Neuronal stem cell (in vitro differentiated cells): ENCODE measurements at regions not wholly inside any gene's neighbourhood (a gene's known extent, or its start where the extent isn't known, plus 50 kb on each side); places are given as distances from the start of the nearest gene placed in this dataset.

Experiments
- DNase-seq: peaks from one replicate; pipeline ENCODE4 v3.0.0-alpha.2; 2013; ENCODE audit warnings: low spot score
- H2AFZ ChIP-seq: one replicate; pipeline ENCODE4 v1.6.1; 2013; ENCODE audit warnings: mild to moderate bottlenecking, low read length, inconsistent platforms
- H2AK5ac ChIP-seq: 2 replicates; pipeline ENCODE4 v1.6.1; 2013; ENCODE audit warnings: low read depth, mild to moderate bottlenecking, inconsistent platforms, low read length, moderate library complexity, mixed read lengths
- H2BK120ac ChIP-seq: 2 replicates; pipeline ENCODE4 v1.6.1; 2013; ENCODE audit warnings: low read depth, mild to moderate bottlenecking, inconsistent platforms, low read length, moderate library complexity, mixed read lengths
- H2BK12ac ChIP-seq: one replicate; pipeline ENCODE4 v1.6.1; 2013; ENCODE audit warnings: low read length, inconsistent platforms
- H2BK15ac ChIP-seq: 2 replicates; pipeline ENCODE4 v1.6.1; 2013; ENCODE audit warnings: mild to moderate bottlenecking, low read length, inconsistent platforms, mixed read lengths
- H2BK5ac ChIP-seq: one replicate; pipeline ENCODE4 v1.6.1; 2013; ENCODE audit warnings: inconsistent platforms, mild to moderate bottlenecking, low read length, moderate library complexity
- H3K14ac ChIP-seq: one replicate; pipeline ENCODE4 v1.6.1; 2013; ENCODE audit warnings: low read length, inconsistent platforms
- H3K18ac ChIP-seq: 2 replicates; pipeline ENCODE4 v1.6.1; 2013; ENCODE audit warnings: low read length, inconsistent platforms
- H3K23ac ChIP-seq: 2 replicates; pipeline ENCODE4 v1.6.1; 2013; ENCODE audit warnings: low read depth, mild to moderate bottlenecking, mixed read lengths, low read length, inconsistent platforms; ENCODE audit not compliant: poor library complexity
- H3K27ac ChIP-seq: replicated peaks from 3 replicates; pipeline ENCODE4 v1.5.1; 2013; ENCODE audit warnings: low read length, inconsistent platforms
- H3K27me3 ChIP-seq, 3 experiments: 2 replicates each; pipeline ENCODE4 v1.6.1; 2013; ENCODE audit warnings: low read length in 3 of 3, mild to moderate bottlenecking in 2 of 3, inconsistent platforms in 1 of 3, low read depth in 1 of 3, mixed read lengths in 1 of 3, moderate library complexity in 1 of 3; ENCODE audit not compliant: control insufficient read depth in 3 of 3, insufficient read depth in 3 of 3
- H3K36me3 ChIP-seq, 2 donors: replicated peaks in 1 of 2; 2 replicates each; pipeline ENCODE4 v1.6.1; 2013; ENCODE audit warnings: low read length in 2 of 2; ENCODE audit not compliant: control insufficient read depth in 2 of 2, insufficient read depth in 2 of 2
- H3K4ac ChIP-seq: 2 replicates; pipeline ENCODE4 v1.6.1; 2013; ENCODE audit warnings: inconsistent platforms, mild to moderate bottlenecking, low read length, moderate library complexity
- H3K4me1 ChIP-seq, 2 donors: 1 replicate in 1 of 2; 2 replicates in 1 of 2; pipeline ENCODE4 v1.6.1; 2013; ENCODE audit warnings: low read length in 2 of 2, low read depth in 1 of 2; ENCODE audit not compliant: control insufficient read depth in 2 of 2, insufficient read depth in 1 of 2
- H3K4me2 ChIP-seq: one replicate; pipeline ENCODE4 v1.6.1; 2013; ENCODE audit warnings: mild to moderate bottlenecking, low read length, inconsistent platforms; ENCODE audit not compliant: insufficient read depth, poor library complexity, severe bottlenecking
- H3K4me3 ChIP-seq, 2 donors: 2 replicates each; pipeline ENCODE4 v1.5.1; 2013; ENCODE audit warnings: low read length in 2 of 2, mild to moderate bottlenecking in 2 of 2, inconsistent platforms in 1 of 2, moderate library complexity in 1 of 2
- H3K79me1 ChIP-seq: one replicate; pipeline ENCODE4 v1.6.1; 2013; ENCODE audit warnings: low read depth, mild to moderate bottlenecking, inconsistent platforms, low read length, moderate library complexity
- H3K9ac ChIP-seq: one replicate; pipeline ENCODE4 v1.6.1; 2013; ENCODE audit warnings: mild to moderate bottlenecking, low read depth, low read length, inconsistent platforms; ENCODE audit not compliant: poor library complexity
- H3K9me3 ChIP-seq, 2 donors: replicated peaks in 1 of 2; 2 replicates each; pipeline versions ENCODE3 to v1.6.1; 2013; ENCODE audit warnings: low read length in 2 of 2, mild to moderate bottlenecking in 2 of 2, inconsistent platforms in 1 of 2, low read depth in 1 of 2, mixed read lengths in 1 of 2, moderate library complexity in 1 of 2; ENCODE audit not compliant: control insufficient read depth in 2 of 2, insufficient read depth in 1 of 2
- H4K8ac ChIP-seq: one replicate; pipeline ENCODE4 v1.6.1; 2013; ENCODE audit warnings: low read depth, mild to moderate bottlenecking, inconsistent platforms, low read length, moderate library complexity
- H4K91ac ChIP-seq: one replicate; pipeline ENCODE4 v1.6.1; 2013; ENCODE audit warnings: low read length, low read depth, mild to moderate bottlenecking, inconsistent platforms; ENCODE audit not compliant: poor library complexity
- WGBS, 2 donors: extraction: QIAGEN DNeasy Blood & Tissue Kit; methylation state at CpG; one replicate each; pipeline ENCODE4 v1.1.7; 2013; ENCODE audit warnings: missing lambda C conversion rate in 2 of 2, mixed read lengths in 1 of 2; ENCODE audit not compliant: insufficient read length in 2 of 2, insufficient replicate concordance in 1 of 2; ENCODE audit errors: extremely low coverage in 2 of 2; 5-methylcytosine and 5-hydroxymethylcytosine counted together

DNA sequence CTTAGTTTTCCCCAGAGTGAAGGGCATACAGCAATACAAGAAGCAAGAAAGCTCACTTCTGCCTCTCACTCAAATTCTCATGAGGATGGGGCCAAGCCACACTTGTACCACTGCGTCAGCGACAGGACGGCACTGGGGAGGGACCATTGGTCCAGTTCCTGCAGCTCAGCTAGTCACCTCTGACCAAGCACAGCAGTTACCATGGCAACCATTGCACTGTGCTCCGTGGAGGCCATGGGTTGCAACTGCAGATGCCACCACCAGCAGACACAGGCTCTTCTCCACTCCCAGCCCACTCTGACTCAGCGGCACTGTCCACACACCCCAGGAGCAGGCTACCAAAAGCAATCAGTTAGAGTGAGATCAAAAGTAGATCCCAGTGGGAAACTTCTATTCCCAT, 441.1 kb upstream of the ARID1B start:
- Histone ChIP-seq H3K4me1 (peaks cover 0 to 3% of the 10 kb centered on the region in 2 donors), H3K36me3 (no peaks in the 10 kb centered on the region), H4K8ac (no peak overlapping the region), H3K4me3 (peak overlapping the region in 1 of 2 donors; percentile 55), H2AK5ac (no peak overlapping the region), H4K91ac (no peak overlapping the region), H3K27ac (no peak overlapping the region), H3K9ac (no peak overlapping the region), H2BK120ac (no peak overlapping the region), H3K9me3 (no peaks in the 10 kb centered on the region), H3K27me3 (no peaks in the 10 kb centered on the region), H3K23ac (no peak overlapping the region), H2BK15ac (no peak overlapping the region), H3K14ac (no peak overlapping the region), H2BK12ac (no peak overlapping the region), H3K4me2 (no peak overlapping the region), H2BK5ac (no peak overlapping the region), H2AFZ (no peak overlapping the region), H3K18ac (no peak overlapping the region), H3K4ac (no peak overlapping the region), H3K79me1 (no peaks in the 10 kb centered on the region)
- no CpG with 5 or more reads among the region's 5 CpGs for WGBS, 2 donors
- peak; percentile 12 for DNase-seq

DNA sequence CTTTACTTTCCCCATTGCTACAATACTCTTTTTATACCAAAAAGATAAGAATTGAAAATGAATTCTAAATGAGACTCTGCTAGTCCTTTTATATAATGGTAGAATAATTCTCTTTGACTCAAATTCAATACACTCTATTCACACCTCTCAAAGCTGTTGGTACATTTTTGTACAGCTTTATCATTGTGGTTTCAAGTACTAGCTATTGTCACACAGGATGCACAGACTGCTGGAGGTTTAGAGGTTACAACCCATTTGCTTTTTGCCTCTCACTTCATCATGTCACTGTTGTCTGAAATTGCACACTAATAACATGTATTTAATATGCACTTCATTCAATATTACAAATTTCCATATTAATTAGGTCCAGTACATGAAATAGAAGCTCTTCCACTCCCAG, 442.2 kb upstream of the ARID1B start:
- H3K27ac ChIP-seq = no peak overlapping the region
- no peak overlapping the region for H3K14ac ChIP-seq
- H3K18ac ChIP-seq = no peak overlapping the region
- H3K9ac ChIP-seq = no peak overlapping the region
- no peak overlapping the region for H3K4me2 ChIP-seq
- H3K79me1 ChIP-seq = no peaks in the 10 kb centered on the region
- no peaks in the 10 kb centered on the region for H3K27me3 ChIP-seq
- no peak overlapping the region for H3K23ac ChIP-seq
- no peak overlapping the region for H2AK5ac ChIP-seq
- H2BK15ac ChIP-seq = no peak overlapping the region
- no peak overlapping the region for H4K91ac ChIP-seq
- H2AFZ ChIP-seq = no peak overlapping the region
- no peak for DNase-seq
- no peak overlapping the region for H2BK5ac ChIP-seq
- H3K36me3 ChIP-seq = no peaks in the 10 kb centered on the region
- no peaks in the 10 kb centered on the region for H3K9me3 ChIP-seq
- H3K4me3 ChIP-seq = no peak overlapping the region
- H2BK120ac ChIP-seq = no peak overlapping the region
- H3K4ac ChIP-seq = no peak overlapping the region
- peaks cover 0 to 3% of the 10 kb centered on the region in 2 donors for H3K4me1 ChIP-seq
- no peak overlapping the region for H2BK12ac ChIP-seq
- no peak overlapping the region for H4K8ac ChIP-seq

DNA sequence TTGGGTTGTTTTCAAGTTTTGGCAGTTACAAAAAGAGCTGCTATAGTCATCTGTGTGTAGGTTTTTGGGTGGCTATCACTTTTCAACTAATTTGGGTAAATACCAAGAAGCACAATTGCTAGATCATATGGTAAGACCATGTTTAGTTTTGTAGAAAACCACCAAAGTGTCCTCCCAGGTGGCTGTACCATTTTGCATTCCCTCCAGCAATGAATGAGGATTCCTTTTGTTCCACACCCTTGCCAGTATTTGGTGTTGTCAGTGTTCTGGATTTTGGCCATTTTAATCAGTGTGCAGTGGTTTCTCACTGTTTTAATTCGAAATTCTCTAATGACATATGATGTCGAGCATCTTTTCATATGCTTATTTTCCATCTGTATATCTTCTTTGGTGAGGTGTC, 457.5 kb upstream of the ARID1B start:
- H2BK12ac ChIP-seq = no peak overlapping the region
- no peaks in the 10 kb centered on the region for H3K9me3 ChIP-seq
- no peak overlapping the region for H2AFZ ChIP-seq
- H3K14ac ChIP-seq = no peak overlapping the region
- no peak overlapping the region for H2BK120ac ChIP-seq
- no peak overlapping the region for H3K4ac ChIP-seq
- no peak overlapping the region for H3K9ac ChIP-seq
- DNase-seq = no peak
- no peak overlapping the region for H4K8ac ChIP-seq
- H3K4me1 ChIP-seq = no peaks in the 10 kb centered on the region
- H3K27ac ChIP-seq = no peak overlapping the region
- no peak overlapping the region for H2BK5ac ChIP-seq
- H3K4me3 ChIP-seq = no peak overlapping the region
- no peaks in the 10 kb centered on the region for H3K79me1 ChIP-seq
- no peak overlapping the region for H3K4me2 ChIP-seq
- no peak overlapping the region for H4K91ac ChIP-seq
- no peak overlapping the region for H2AK5ac ChIP-seq
- H3K18ac ChIP-seq = no peak overlapping the region
- no CpG with 5 or more reads among the region's 2 CpGs for WGBS, 2 donors
- no peak overlapping the region for H2BK15ac ChIP-seq
- no peak overlapping the region for H3K23ac ChIP-seq
- no peaks in the 10 kb centered on the region for H3K27me3 ChIP-seq
- no peaks in the 10 kb centered on the region for H3K36me3 ChIP-seq

DNA sequence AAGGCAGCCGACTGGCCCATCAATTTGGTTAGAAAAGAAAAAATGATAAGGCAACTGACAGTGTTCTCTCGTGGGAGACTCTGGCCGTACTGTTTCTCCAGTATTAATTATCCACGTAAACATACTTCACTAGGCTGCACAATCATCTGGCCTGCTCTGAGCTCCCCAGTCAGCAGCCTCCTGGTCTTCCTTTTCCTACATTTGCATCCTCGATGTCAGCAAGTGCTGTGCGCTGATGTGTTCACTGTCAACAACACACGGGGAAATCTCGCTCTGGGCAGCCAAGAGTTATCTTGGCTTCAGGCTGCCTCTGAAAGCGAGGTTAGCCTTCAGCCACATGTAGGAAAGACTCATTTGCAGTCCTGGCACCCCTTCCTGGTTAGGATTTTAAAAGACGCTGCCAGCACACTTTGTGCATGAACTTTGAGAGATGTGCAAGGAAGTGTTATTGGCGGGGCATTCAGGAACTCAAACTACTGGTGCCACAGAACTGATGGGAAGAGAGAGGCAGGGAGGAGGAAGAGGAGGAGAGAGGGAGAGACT, 460.5 kb upstream of the ARID1B start:
- H3K9ac ChIP-seq = no peak overlapping the region
- H3K4me2 ChIP-seq = no peak overlapping the region
- H2BK12ac ChIP-seq = no peak overlapping the region
- no peaks in the 10 kb centered on the region for H3K36me3 ChIP-seq
- H3K4ac ChIP-seq = no peak overlapping the region
- no peak overlapping the region for H4K91ac ChIP-seq
- no peak overlapping the region for H3K4me3 ChIP-seq
- no peak overlapping the region for H3K23ac ChIP-seq
- no peak overlapping the region for H2AK5ac ChIP-seq
- H3K4me1 ChIP-seq = no peaks in the 10 kb centered on the region
- H3K79me1 ChIP-seq = no peaks in the 10 kb centered on the region
- no CpG with 5 or more reads among the region's 11 CpGs for WGBS, 2 donors
- H3K9me3 ChIP-seq = no peaks in the 10 kb centered on the region
- no peak overlapping the region for H2BK5ac ChIP-seq
- no peak overlapping the region for H4K8ac ChIP-seq
- no peak overlapping the region for H3K14ac ChIP-seq
- H2AFZ ChIP-seq = no peak overlapping the region
- H3K27me3 ChIP-seq = no peaks in the 10 kb centered on the region
- no peak overlapping the region for H2BK120ac ChIP-seq
- no peak overlapping the region for H2BK15ac ChIP-seq
- H3K18ac ChIP-seq = no peak overlapping the region
- no peak for DNase-seq
- no peak overlapping the region for H3K27ac ChIP-seq
